ENCODE measurements at regions not wholly inside any gene's neighbourhood (a gene's known extent, or its start where the extent isn't known, plus 50 kb on each side); places are given as distances from the start of the nearest gene placed in this dataset.

- H3K9me3 ChIP-seq, result no peaks in the 10 kb centered on the region
- H3K27me3 ChIP-seq, result no peaks in the 10 kb centered on the region
- no peak overlapping the region for H3K27ac ChIP-seq
- intact Hi-C loops (cut with DNase I; ENCODE audit: low total_unique reads), result no loop called here
- DNase-seq, result no peak
- TF ChIP-seq CTCF (IDR thresholded peaks at IDR 0.05) (no peak), POLR2A (IDR thresholded peaks at IDR 0.05) (no peak), POLR2AphosphoS5 (IDR thresholded peaks at IDR 0.05) (no peak), EP300 (IDR thresholded peaks at IDR 0.05) (no peak)
- 54 to 83% (median 72%) methylated on average over 4 of the region's 4 CpGs for WGBS, 5 donors
- H3K4me1 ChIP-seq, result no peaks in the 10 kb centered on the region
- no peak overlapping the region for H3K4me3 ChIP-seq
- no peaks in the 10 kb centered on the region for H3K36me3 ChIP-seq
Observed at GRCh38 chr13:107835339-107836018, 379.9 kb downstream of the LIG4 start.

GRCh38 chr13:107834717-107835116, 380.6 kb downstream of the LIG4 start:
- H3K27me3 ChIP-seq, result no peaks in the 10 kb centered on the region
- H3K4me1 ChIP-seq, result no peaks in the 10 kb centered on the region
- no peak overlapping the region for H3K27ac ChIP-seq
- 55 to 68% (median 67%) methylated on average over 5 of the region's 5 CpGs for WGBS, 5 donors
- H3K9me3 ChIP-seq, result no peaks in the 10 kb centered on the region
- DNase-seq, result no peak
- no peaks in the 10 kb centered on the region for H3K36me3 ChIP-seq
- TF ChIP-seq CTCF (IDR thresholded peaks at IDR 0.05) (no peak), POLR2AphosphoS5 (IDR thresholded peaks at IDR 0.05) (no peak), EP300 (IDR thresholded peaks at IDR 0.05) (no peak)
- intact Hi-C loops (cut with DNase I; ENCODE audit: low total_unique reads), result no loop called here
- H3K4me3 ChIP-seq, result no peak overlapping the region

GRCh38 chr13:107834281-107834680, 381.1 kb downstream of the LIG4 start:
- Histone ChIP-seq H3K36me3 (no peaks in the 10 kb centered on the region), H3K4me1 (no peaks in the 10 kb centered on the region), H3K9me3 (no peaks in the 10 kb centered on the region), H3K4me3 (no peak overlapping the region), H3K27ac (no peak overlapping the region), H3K27me3 (no peaks in the 10 kb centered on the region)
- intact Hi-C loops (cut with DNase I; ENCODE audit: low total_unique reads), result no loop called here
- no peak for DNase-seq
- TF ChIP-seq POLR2A (IDR thresholded peaks at IDR 0.05) (no peak), CTCF (IDR thresholded peaks at IDR 0.05) (no peak), EP300 (IDR thresholded peaks at IDR 0.05) (no peak), POLR2AphosphoS5 (IDR thresholded peaks at IDR 0.05) (no peak)
- 55 to 84% (median 71%) methylated on average over 1 of the region's 1 CpG for WGBS, 5 donors

- Histone ChIP-seq H3K27ac (no peak overlapping the region), H3K27me3 (no peaks in the 10 kb centered on the region), H3K36me3 (no peaks in the 10 kb centered on the region), H3K4me3 (no peak overlapping the region), H3K4me1 (no peaks in the 10 kb centered on the region), H3K9me3 (no peaks in the 10 kb centered on the region)
- no peak for DNase-seq
- TF ChIP-seq POLR2AphosphoS5 (IDR thresholded peaks at IDR 0.05), result no peak
- TF ChIP-seq POLR2A (IDR thresholded peaks at IDR 0.05), result no peak
- TF ChIP-seq CTCF (IDR thresholded peaks at IDR 0.05), result no peak
- TF ChIP-seq EP300 (IDR thresholded peaks at IDR 0.05), result no peak
- intact Hi-C loops (cut with DNase I; ENCODE audit: low total_unique reads), result no loop called here
- WGBS, 5 donors, result 83 to 89% (median 89%) methylated on average over 10 of the region's 10 CpGs
Observed at GRCh38 chr13:107832500-107833100, 382.7 kb downstream of the LIG4 start.
